CD4-positive, alpha-beta T cell treated with Interleukin-21 for 1 hour (primary cell): ENCODE measurements at regions not wholly inside any gene's neighbourhood (a gene's known extent, or its start where the extent isn't known, plus 50 kb on each side); places are given as distances from the start of the nearest gene placed in this dataset.
"Not testable (repeated sequence)": the region's sequence is repeated elsewhere in the genome, so short reads cannot be mapped to it uniquely, and the experiment has no call there.

ENCODE experiments used
- DNase-seq: peaks from one replicate; pipeline ENCODE4 v3.0.0-alpha.2; 2020

DNA sequence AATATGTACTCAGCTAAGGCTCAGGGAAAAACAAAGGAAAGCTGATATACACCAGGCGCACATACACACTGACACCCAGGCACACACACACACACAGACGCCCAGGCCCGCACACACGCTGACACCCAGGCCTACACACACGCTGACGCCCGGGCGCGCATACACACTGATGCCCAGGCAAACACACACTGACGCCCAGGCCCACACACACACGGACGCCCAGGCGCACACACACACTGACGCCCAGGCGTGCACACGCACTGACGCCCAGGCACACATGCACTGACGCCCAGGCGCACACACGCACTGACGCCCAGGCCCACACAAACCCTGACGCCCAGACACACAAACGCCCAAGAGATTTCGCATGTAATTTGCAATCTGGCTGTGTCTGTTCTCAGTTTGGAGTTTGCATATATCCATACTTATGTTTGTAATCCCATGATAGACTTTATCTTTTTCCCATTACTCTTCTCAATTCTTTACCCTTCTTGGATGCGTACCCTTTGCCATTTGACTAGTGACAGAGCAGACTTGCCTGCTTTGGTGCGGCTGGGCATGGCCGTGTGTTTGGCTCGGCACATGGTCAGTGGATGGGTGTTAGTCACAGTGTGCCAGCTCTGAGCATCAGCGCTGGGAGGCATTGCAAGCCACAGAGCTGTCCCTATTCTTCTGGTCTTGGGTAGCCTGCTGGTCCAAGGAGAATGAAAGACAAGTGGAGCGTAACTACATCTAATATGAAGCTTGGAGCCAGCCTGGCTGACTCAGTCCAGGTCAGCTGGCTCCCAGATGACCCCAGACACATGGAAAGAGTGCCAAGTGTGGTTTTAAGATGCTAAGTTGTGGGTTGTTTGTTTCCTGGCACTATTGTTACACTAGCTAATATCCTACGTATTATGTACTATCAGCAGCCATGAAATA, 632.4 kb upstream of the ZFP42 start:
- no peak for DNase-seq

- DNase-seq = no peak
Observed at GRCh38 chr4:187364401-187364800, 631.2 kb upstream of the ZFP42 start.

DNA sequence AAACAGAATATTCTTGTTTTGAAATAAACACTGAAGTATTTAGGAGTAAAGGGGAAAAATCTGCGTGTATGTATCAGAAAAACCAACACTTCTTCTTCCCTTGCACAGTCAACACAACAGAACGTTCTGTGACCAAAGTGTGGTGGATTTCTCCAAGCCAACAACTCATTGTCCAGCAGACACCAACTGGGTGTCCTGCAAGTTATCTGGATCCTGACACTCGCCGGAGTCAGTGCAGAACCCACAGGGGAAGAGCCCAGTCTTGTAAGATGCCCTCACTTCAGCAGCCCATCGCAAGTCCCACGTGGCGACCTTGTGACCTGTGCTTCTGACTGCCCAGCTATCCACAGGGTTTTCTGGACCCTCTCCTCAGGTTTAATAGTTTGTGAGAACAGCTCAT, 630.7 kb upstream of the ZFP42 start:
- DNase-seq = no peak

- no peak for DNase-seq
Observed at GRCh38 chr4:187366530-187366929, 629.0 kb upstream of the ZFP42 start.

DNA sequence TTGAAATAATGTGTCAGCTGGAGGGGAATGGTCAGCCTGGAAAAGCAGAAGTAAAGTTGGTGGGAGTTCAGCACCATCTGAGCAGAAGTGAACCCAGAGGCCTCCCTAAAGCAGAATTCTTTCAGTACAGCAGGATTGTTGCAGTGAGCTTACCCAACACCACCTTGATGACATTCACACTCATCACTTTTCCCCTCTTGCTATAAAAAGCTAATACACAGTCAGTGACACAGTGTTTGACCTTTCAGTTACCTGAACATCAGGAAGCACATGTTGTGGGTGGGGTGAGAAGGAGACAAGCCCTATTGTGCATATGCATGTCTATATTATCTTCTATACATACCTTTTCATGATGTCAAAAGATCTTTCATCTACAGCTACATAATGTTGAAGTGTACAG, 624.7 kb upstream of the ZFP42 start:
- no peak for DNase-seq

- DNase-seq = no peak
Observed at GRCh38 chr4:187378441-187378840, 617.1 kb upstream of the ZFP42 start.

- no peak for DNase-seq
Observed at GRCh38 chr4:187380181-187380581, 615.4 kb upstream of the ZFP42 start.

- DNase-seq = no peak
Observed at GRCh38 chr4:187383181-187383580, 612.4 kb upstream of the ZFP42 start.

DNA sequence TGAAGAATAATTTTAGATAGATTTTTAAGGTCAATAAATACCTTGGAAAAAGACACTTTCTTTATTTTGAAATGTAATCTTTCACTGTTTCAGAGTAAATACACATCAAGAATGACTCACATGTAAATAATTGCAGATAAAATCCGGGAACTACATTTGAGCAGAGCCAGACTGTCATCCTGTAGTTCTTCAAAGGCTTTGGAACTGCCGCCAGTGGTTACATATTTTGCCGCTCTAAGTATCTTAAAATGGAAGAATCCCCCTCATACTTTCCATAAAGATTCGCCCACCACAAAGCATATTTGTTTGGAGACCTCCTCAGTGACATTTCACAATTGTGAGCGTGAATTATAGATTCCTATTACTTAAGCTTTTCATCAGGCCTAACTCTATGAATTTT, 607.8 kb upstream of the ZFP42 start:
- no peak for DNase-seq

DNA sequence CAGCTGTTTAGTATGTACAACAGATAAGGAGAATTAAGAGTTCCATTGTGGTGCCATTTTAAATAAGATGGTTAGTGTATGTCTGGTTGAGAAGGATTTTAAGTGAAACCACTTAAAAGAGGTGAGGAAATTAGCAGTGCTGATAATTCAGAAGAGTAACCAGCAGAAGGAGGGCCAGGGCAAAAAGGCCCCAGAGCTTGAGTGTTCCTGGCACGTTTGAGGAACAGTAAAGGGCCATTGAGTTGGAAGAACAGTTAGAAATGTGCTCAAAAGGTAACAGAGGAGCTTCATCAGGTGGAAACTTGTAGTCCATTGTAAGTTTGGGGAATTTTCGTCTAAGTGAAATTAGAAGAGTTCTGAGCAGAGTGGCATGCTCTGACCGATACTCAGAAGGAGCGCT, 606.2 kb upstream of the ZFP42 start:
- no peak for DNase-seq

GRCh38 chr4:187390646-187391045, 604.9 kb upstream of the ZFP42 start:
- DNase-seq = no peak

- no peak for DNase-seq
Observed at GRCh38 chr4:187393531-187394344, 601.8 kb upstream of the ZFP42 start.

GRCh38 chr4:187396106-187396505, 599.5 kb upstream of the ZFP42 start:
- no peak for DNase-seq

DNA sequence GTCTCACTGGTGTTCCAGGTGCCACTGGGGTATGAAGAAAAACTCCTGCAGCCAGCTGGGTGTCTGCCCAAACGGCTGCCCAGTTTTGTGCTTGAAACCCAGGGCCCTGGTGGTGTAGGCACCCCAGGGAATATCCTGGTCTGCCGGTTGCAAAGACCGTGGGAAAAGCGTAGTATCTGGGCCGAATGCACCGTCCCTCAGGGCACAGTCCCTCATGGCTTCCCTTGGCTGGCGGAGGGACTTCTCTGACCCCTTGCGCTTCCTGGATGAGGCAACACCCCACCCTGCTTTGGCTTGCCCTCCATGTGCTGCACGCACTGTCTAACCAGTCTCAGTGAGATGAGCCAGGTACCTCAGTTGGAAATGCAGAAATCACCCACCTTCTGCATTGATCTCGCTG, 587.1 kb upstream of the ZFP42 start:
- DNase-seq = not testable (repeated sequence)

DNA sequence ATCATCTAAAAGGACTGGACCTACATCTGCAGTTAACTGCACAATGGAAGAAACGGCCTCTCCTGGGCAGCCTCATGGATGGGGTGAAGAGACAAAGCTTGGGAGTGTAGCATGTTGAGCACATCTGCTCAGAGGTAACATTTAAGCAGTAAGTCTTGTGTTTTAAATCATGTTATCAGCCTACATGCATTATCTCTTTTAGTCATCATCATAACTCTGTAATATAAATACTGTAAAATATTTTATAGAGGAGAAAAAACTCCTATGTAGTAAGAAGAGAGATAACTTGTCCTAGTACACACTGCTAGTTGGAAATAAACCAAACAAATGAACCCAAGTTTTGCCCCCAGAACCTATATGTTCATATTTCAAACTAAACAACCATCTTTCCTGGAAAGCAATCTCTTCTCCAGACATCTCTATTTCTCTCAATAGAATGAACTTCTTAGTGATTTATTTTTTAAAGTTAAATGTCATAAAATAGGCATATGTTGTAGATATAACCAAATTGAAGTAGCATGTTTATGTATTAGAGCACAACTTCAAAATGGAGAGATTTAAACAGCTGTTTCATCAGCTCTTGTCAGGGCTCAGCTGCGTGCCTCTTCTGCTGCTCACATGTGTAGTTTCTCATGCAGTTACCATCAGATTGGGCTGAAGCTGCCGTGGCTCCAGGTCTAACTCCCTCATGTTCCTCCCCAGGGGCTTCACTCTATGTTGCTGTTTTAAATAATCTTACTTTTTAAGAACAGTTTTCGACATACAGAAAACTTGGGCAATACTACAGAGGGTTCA, 581.8 kb upstream of the ZFP42 start:
- DNase-seq = no peak

DNA sequence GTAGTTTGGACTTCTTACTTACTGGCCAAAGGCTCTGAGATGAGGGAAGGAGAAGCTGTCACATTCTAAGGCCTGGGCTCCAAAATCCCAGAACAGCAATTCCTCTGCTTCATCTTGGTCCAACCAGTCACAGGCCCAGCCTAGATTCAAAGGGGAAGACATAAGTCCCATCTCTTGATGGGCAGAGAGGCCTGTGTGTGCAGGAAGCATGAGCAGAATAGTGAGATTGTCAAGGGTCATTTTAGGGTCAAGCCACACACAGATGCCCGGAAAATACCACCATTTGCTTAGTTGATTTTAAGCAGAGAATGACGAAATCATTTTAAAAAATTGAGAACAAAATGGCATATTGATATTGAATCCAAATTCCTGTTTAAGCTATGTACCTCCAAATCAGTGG, 580.9 kb upstream of the ZFP42 start:
- no peak for DNase-seq

- no peak for DNase-seq
Observed at GRCh38 chr4:187415231-187415630, 580.3 kb upstream of the ZFP42 start.

GRCh38 chr4:187416216-187416615, 579.4 kb upstream of the ZFP42 start:
- no peak for DNase-seq

DNA sequence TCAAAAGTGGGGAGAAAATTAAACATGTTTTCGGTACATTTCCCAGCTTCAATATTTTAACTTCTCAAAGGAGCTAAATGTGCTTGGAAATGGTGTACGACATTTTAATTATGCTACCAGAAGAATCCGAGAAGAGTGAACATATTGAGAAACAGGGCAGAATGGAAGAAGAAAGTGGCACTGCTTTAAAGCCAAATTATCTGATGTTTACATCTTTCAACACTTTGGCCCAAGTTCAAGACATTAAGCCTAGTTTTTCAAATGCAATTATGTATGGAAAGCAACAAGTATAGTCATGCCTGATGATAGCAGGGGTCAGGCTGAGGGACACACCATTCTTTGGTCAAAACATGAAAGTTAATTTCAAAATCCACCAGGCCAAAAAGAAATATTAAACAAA, 577.9 kb upstream of the ZFP42 start:
- DNase-seq = no peak

- no peak for DNase-seq
Observed at GRCh38 chr4:187422655-187423054, 572.9 kb upstream of the ZFP42 start.

- no peak for DNase-seq
Observed at GRCh38 chr4:187424636-187425035, 570.9 kb upstream of the ZFP42 start.

DNA sequence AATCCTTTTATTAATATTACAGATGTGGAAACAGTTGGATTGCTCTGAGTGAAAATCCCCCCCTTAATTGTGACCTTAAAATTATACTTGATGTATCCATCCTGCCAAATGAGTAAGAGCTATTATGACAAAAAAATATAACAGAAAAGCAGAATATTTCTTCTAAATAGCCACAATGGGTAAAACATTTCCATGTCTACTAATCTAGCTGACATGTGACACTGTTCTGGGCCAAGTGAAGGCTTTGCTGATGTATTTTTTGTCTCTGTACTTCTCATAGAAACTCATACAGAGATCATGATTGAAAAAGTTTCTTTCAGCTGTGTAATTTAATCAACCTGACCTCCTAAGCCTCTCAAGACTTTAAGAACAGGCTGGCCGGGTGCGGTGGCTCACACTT, 569.1 kb upstream of the ZFP42 start:
- DNase-seq = no peak

DNA sequence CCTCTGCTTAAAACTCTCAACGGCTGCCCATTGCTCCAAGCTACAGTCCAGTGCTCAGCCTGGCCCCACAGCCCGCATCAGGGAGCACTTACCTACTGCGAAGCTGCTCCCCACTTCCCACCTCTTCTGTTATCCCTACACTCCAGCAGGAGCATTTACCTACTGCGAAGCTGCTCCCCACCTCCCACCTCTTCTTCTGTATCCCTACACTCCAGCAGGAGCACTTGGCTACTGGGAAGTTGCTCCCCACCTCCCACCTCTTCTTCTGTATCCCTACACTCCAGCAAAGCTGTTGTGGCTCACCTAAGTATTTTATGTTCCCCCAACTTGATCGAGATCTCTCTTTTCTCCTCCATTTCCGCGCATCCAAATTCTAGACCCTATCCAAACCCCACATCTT, 563.3 kb upstream of the ZFP42 start:
- DNase-seq = no peak
